Gastrocnemius medialis (tissue), 4 donors: ENCODE measurements at regions not wholly inside any gene's neighbourhood (a gene's known extent, or its start where the extent isn't known, plus 50 kb on each side); places are given as distances from the start of the nearest gene placed in this dataset.

Experiments
- ATAC-seq, 2 donors: fragments of 150-250 bp; one replicate each; pipeline ENCODE4 v1.9.1; 2016
- DNase-seq, 2 donors: peaks; one replicate each; pipeline ENCODE4 v3.0.0-alpha.2; 2019
- H3K27ac ChIP-seq, 4 donors: fragments of 200-600 bp; sonication (generic); 1 replicate in 1 of 4; 2 replicates in 3 of 4; pipeline ENCODE4 v1.5.1; 2016 to 2018; ENCODE audit warnings: mild to moderate bottlenecking in 2 of 4, moderate library complexity in 1 of 4
- H3K27me3 ChIP-seq, 3 donors: fragments of 200-600 bp; sonication (generic) in 2 of 3; 1 replicate in 1 of 3; 2 replicates in 2 of 3; pipeline versions ENCODE4 v1.5.1 to v1.6.0; 2016 to 2019; ENCODE audit warnings: mild to moderate bottlenecking in 1 of 3, moderate library complexity in 1 of 3
- H3K36me3 ChIP-seq, 2 donors: fragments of 200-600 bp; sonication (generic) in 1 of 2; one replicate each; pipeline ENCODE4 v1.5.1; 2017 to 2018
- H3K4me1 ChIP-seq, 2 donors: fragments of 200-600 bp; sonication (generic) in 1 of 2; one replicate each; pipeline ENCODE4 v1.5.1; 2016 to 2017; ENCODE audit warnings: mild to moderate bottlenecking in 2 of 2
- H3K4me3 ChIP-seq, 4 donors: fragments of 200-600 bp; sonication (generic) in 3 of 4; 1 replicate in 1 of 4; 2 replicates in 3 of 4; pipeline ENCODE4 v1.5.1; 2016 to 2019; ENCODE audit warnings: mild to moderate bottlenecking in 2 of 4
- H3K9me3 ChIP-seq, 3 donors: fragments of 200-600 bp; sonication (generic) in 2 of 3; 1 replicate in 1 of 3; 2 replicates in 2 of 3; pipeline ENCODE4 v1.5.1; 2016 to 2019
- POLR2A ChIP-seq, 2 donors: fragments of 450-650 bp; IDR thresholded peaks; one replicate each; pipeline ENCODE4 v1.6.1; 2017; ENCODE audit warnings: antibody characterized with exemption in 2 of 2, mild to moderate bottlenecking in 2 of 2, moderate library complexity in 2 of 2
- in situ Hi-C, 4 donors: fragments of 200-750 bp; cut with MboI; loops; one replicate each; pipeline versions ENCODE4 v1.15.0 to v1.8.0; 2017; ENCODE audit warnings: low sequenced_read_pairs in 4 of 4
- intact Hi-C: fragments of 100-400 bp; cut with DNase I; formaldehyde crosslinking; loops from one replicate; pipeline ENCODE4 v1.15.1; 2023; ENCODE audit warnings: low total_unique reads
- TF ChIP-seq, protein P1 (sequence below), 5 experiments: fragments of 450-650 bp in 3 of 5; fragments of 200-600 bp in 2 of 5; sonication (generic) in 2 of 5; IDR thresholded peaks in 4 of 5; conservative IDR thresholded peaks in 1 of 5; 1 replicate in 4 of 5; 2 replicates in 1 of 5; pipeline ENCODE4 v1.5.1; 2016 to 2019; ENCODE audit warnings: antibody characterized with exemption in 5 of 5, mild to moderate bottlenecking in 3 of 5, moderate library complexity in 3 of 5

DNA sequence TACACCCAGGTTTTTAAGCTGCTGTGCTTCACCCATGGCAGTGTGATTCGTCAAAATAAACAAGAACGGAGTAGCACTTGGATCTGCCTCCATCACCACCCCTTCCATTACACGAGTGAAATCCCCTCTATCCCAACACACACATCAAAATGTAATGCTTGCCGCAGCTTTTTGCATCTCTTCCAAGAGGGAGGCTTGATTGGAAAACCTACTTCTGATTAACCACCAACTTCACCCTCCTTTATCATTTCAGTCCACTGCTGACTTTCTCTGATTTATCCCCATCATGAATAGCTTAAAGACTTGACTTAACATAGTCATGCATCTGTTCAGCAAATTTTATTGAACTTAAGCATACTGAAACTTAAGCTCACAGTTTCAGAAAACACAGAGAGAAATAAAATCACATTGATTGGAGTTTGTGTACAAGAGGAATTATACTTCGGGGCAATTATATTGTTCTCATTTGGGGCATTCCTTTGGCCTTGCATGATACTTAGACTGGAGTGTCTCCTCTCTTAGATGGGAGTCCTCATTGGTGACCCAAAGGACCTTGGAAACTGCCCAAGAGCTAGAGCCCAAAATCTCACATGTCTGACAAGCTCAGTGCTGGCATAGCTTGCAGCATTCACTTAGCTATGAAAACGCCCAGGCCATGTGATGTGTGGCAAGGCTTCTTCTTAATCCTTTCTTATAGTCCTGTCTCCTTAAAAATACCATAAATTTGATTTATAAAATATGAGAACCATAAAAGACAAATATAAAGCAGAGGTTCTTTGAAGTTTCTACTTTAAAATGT lies 124.3 kb upstream of the UMPS start:
- no peaks in the 10 kb centered on the region for H3K9me3 ChIP-seq
- peak overlapping the region; percentile 47 to 60 (median 54) for H3K27ac ChIP-seq
- ATAC-seq, result peak in 1 of 2 donors; percentile 44
- no peaks in the 10 kb centered on the region for H3K36me3 ChIP-seq
- TF ChIP-seq POLR2A (IDR thresholded peaks at IDR 0.05), result no peak
- TF ChIP-seq, protein P1, sequence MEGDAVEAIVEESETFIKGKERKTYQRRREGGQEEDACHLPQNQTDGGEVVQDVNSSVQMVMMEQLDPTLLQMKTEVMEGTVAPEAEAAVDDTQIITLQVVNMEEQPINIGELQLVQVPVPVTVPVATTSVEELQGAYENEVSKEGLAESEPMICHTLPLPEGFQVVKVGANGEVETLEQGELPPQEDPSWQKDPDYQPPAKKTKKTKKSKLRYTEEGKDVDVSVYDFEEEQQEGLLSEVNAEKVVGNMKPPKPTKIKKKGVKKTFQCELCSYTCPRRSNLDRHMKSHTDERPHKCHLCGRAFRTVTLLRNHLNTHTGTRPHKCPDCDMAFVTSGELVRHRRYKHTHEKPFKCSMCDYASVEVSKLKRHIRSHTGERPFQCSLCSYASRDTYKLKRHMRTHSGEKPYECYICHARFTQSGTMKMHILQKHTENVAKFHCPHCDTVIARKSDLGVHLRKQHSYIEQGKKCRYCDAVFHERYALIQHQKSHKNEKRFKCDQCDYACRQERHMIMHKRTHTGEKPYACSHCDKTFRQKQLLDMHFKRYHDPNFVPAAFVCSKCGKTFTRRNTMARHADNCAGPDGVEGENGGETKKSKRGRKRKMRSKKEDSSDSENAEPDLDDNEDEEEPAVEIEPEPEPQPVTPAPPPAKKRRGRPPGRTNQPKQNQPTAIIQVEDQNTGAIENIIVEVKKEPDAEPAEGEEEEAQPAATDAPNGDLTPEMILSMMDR (IDR thresholded peaks at IDR 0.05 in 4 of 5, conservative IDR thresholded peaks at IDR 0.05 in 1 of 5), result no peak
- peak in 1 of 2 donors; percentile 27 for DNase-seq
- peaks cover 57 to 60% of the 10 kb centered on the region in 2 donors for H3K4me1 ChIP-seq
- intact Hi-C loops, result no loop called here
- H3K27me3 ChIP-seq, result no peaks in the 10 kb centered on the region
- H3K4me3 ChIP-seq, result no peak overlapping the region
- in situ Hi-C loops, result no loop called here

DNA sequence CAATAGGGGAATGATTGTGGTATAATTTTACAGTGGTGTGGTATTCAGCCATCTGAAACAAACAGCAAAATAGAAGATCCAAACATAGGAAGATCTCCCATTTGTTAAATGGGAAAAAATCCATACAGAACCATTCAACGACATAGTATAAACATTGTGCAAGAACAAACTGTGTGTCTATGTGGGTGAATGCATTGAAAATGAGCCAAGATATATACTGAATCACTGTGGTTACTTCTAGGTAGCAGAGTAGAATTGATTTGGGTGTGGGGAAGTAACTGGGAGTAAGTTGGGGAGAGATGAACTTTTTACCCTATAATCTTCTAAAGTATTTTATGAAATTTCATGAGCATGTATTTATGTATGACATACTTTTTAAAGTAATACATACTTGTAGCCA lies 123.1 kb upstream of the UMPS start:
- no peak for DNase-seq
- Histone ChIP-seq H3K27me3 (no peaks in the 10 kb centered on the region), H3K27ac (peak overlapping the region in 3 of 4 donors; percentile 47 to 60 (median 58)), H3K4me3 (no peak overlapping the region), H3K4me1 (peaks cover 49 to 50% of the 10 kb centered on the region in 2 donors), H3K9me3 (no peaks in the 10 kb centered on the region), H3K36me3 (no peaks in the 10 kb centered on the region)
- ATAC-seq, result no peak
- TF ChIP-seq POLR2A (IDR thresholded peaks at IDR 0.05), result no peak
- TF ChIP-seq, protein P1 (IDR thresholded peaks at IDR 0.05 in 4 of 5, conservative IDR thresholded peaks at IDR 0.05 in 1 of 5), result no peak
- in situ Hi-C loops, result no loop called here
- intact Hi-C loops, result no loop called here

DNA sequence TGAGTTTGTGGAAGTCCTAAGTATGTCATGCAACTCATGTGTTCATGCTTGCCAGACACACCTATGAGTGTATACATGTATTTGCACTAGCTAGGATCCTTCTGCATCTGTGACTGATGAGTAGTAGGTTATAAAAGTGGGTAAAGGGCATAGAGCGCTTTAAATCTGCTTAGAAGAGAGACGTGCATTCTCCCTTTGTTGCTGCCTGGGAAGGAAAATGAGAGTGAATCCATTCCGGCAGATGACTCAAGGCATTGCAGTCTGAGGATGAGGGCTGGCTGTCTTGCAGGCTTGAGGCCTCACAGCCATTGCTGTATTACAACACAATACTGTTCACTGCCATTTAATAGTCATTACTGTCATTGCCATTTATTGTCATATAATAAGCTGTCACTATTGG lies 120.8 kb upstream of the UMPS start:
- ATAC-seq (peak in 1 of 2 donors; percentile 55), DNase-seq (no peak)
- H3K4me3 ChIP-seq, result no peak overlapping the region
- H3K27ac ChIP-seq, result peak overlapping the region in 1 of 4 donors; percentile 6
- peaks cover 35% of the 10 kb centered on the region in 2 donors for H3K4me1 ChIP-seq
- intact Hi-C loops, result no loop called here
- no peaks in the 10 kb centered on the region for H3K9me3 ChIP-seq
- H3K36me3 ChIP-seq, result no peaks in the 10 kb centered on the region
- in situ Hi-C loops, result no loop called here
- H3K27me3 ChIP-seq, result no peaks in the 10 kb centered on the region
- TF ChIP-seq POLR2A (IDR thresholded peaks at IDR 0.05), result no peak
- TF ChIP-seq, protein P1 (IDR thresholded peaks at IDR 0.05 in 4 of 5, conservative IDR thresholded peaks at IDR 0.05 in 1 of 5), result no peak

DNA sequence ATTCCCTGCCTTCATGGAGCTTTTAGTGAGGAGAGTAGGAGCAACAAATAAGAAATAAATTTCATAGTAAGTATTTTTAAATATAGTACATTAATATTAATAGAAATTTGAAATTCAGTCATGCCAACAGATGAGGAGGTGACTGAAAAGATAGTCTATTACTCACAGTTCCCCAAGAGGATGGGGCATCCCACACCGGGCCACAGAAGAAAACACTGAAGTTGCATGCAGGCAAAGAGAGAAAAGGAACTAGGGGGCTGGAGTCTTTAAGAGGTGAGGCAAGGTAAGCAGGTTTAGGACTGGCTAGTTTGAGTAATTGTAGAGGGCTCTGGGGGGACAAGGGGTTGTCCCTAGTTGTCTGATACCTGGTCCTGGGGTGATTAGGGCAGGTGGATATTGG lies 120.1 kb upstream of the UMPS start:
- intact Hi-C loops, result loop anchor here (5.0 kb wide), 1 partner anchor 43 kb away; no protein-coding TSS in a partner anchor
- TF ChIP-seq POLR2A (IDR thresholded peaks at IDR 0.05), result no peak
- TF ChIP-seq, protein P1 (IDR thresholded peaks at IDR 0.05 in 4 of 5, conservative IDR thresholded peaks at IDR 0.05 in 1 of 5), result no peak
- Histone ChIP-seq H3K4me1 (peaks cover 35% of the 10 kb centered on the region in 2 donors), H3K27me3 (no peaks in the 10 kb centered on the region), H3K27ac (no peak overlapping the region), H3K36me3 (no peaks in the 10 kb centered on the region), H3K9me3 (no peaks in the 10 kb centered on the region), H3K4me3 (no peak overlapping the region)
- DNase-seq, result no peak
- in situ Hi-C loops, result no loop called here
- no peak for ATAC-seq
